Activated effector memory CD4-positive, alpha-beta T cell treated with anti-CD3 and anti-CD28 coated beads, Interleukin-2, amount 50 U/mL, for 16 hours (primary cell): ENCODE measurements at regions not wholly inside any gene's neighbourhood (a gene's known extent, or its start where the extent isn't known, plus 50 kb on each side); places are given as distances from the start of the nearest gene placed in this dataset.

Experiments used
- DNase-seq: peaks from one replicate; pipeline ENCODE4 v3.0.0-alpha.2; 2020

GRCh38 chr15:100829457-100829856 lies 50.2 kb upstream of the ALDH1A3 start:
- no peak for DNase-seq
